ENCODE measurements at regions not wholly inside any gene's neighbourhood (a gene's known extent, or its start where the extent isn't known, plus 50 kb on each side); places are given as distances from the start of the nearest gene placed in this dataset.
A peak's percentile ranks its signal among the peaks of the same experiment; 100 is the strongest.

GRCh38 chr2:150937030-150937429, 324.6 kb downstream of the RBM43 start:
- in situ Hi-C loops (cut with MboI; ENCODE audit: low sequenced_read_pairs), result no loop called here
- no peaks in the 10 kb centered on the region for H3K27me3 ChIP-seq (ENCODE audit: low read depth)

GRCh38 chr2:150931451-150931850, 330.2 kb downstream of the RBM43 start:
- no peaks in the 10 kb centered on the region; the same call in 1 of the 2 replicates for H3K9me3 ChIP-seq
- H3K4me1 ChIP-seq, result no peaks in the 10 kb centered on the region; the same call in 1 of the 2 replicates
- H3K27me3 ChIP-seq (ENCODE audit: low read depth), result no peaks in the 10 kb centered on the region
- H3K4me3 ChIP-seq, result no peak overlapping the region
- in situ Hi-C loops (cut with MboI; ENCODE audit: low sequenced_read_pairs), result no loop called here
- peak; percentile 28 to 48 for DNase-seq (ENCODE audit: low spot score in 2 of 2)
- H3K36me3 ChIP-seq (replicated peaks), result no peaks in the 10 kb centered on the region

More at GRCh38 chr2:150937030-150937429, 324.6 kb downstream of the RBM43 start:
- DNase-seq (ENCODE audit: low spot score in 2 of 2), result no peak
- Histone ChIP-seq H3K36me3 (replicated peaks) (no peaks in the 10 kb centered on the region), H3K9me3 (no peaks in the 10 kb centered on the region), H3K4me1 (no peaks in the 10 kb centered on the region), H3K4me3 (no peak overlapping the region)

- H3K4me3 ChIP-seq, result no peak overlapping the region
- no peaks in the 10 kb centered on the region for H3K4me1 ChIP-seq
- H3K9me3 ChIP-seq, result no peaks in the 10 kb centered on the region; the same call in 1 of the 2 replicates
- no peaks in the 10 kb centered on the region for H3K27me3 ChIP-seq (ENCODE audit: low read depth)
- DNase-seq (ENCODE audit: low spot score in 2 of 2), result no peak
- no peaks in the 10 kb centered on the region for H3K36me3 ChIP-seq (replicated peaks)
- in situ Hi-C loops (cut with MboI; ENCODE audit: low sequenced_read_pairs), result no loop called here
Measured at GRCh38 chr2:150925611-150926010, 336.1 kb downstream of the RBM43 start.

GRCh38 chr2:150924878-150925277, 336.8 kb downstream of the RBM43 start:
- DNase-seq (ENCODE audit: low spot score in 2 of 2), result no peak
- in situ Hi-C loops (cut with MboI; ENCODE audit: low sequenced_read_pairs), result no loop called here
- Histone ChIP-seq H3K4me3 (no peak overlapping the region), H3K27me3 (ENCODE audit: low read depth) (no peaks in the 10 kb centered on the region), H3K36me3 (replicated peaks) (no peaks in the 10 kb centered on the region), H3K4me1 (no peaks in the 10 kb centered on the region), H3K9me3 (no peaks in the 10 kb centered on the region; the same call in 1 of the 2 replicates)

- no peaks in the 10 kb centered on the region for H3K27me3 ChIP-seq (ENCODE audit: low read depth)
- H3K4me1 ChIP-seq, result no peaks in the 10 kb centered on the region
- no peaks in the 10 kb centered on the region for H3K36me3 ChIP-seq (replicated peaks)
- no peak for DNase-seq (ENCODE audit: low spot score in 2 of 2)
- H3K4me3 ChIP-seq, result no peak overlapping the region
- in situ Hi-C loops (cut with MboI; ENCODE audit: low sequenced_read_pairs), result no loop called here
- H3K9me3 ChIP-seq, result no peaks in the 10 kb centered on the region
Measured at GRCh38 chr2:150919901-150920300, 341.8 kb downstream of the RBM43 start.

- Histone ChIP-seq H3K27me3 (ENCODE audit: low read depth) (no peaks in the 10 kb centered on the region), H3K36me3 (replicated peaks) (no peaks in the 10 kb centered on the region), H3K9me3 (no peaks in the 10 kb centered on the region), H3K4me1 (no peaks in the 10 kb centered on the region), H3K4me3 (no peak overlapping the region)
- DNase-seq (ENCODE audit: low spot score in 2 of 2), result no peak
- in situ Hi-C loops (cut with MboI; ENCODE audit: low sequenced_read_pairs), result no loop called here
Measured at GRCh38 chr2:150917961-150918713, 343.5 kb downstream of the RBM43 start.

GRCh38 chr2:150916467-150917396, 344.9 kb downstream of the RBM43 start:
- Histone ChIP-seq H3K4me1 (no peaks in the 10 kb centered on the region), H3K27me3 (ENCODE audit: low read depth) (no peaks in the 10 kb centered on the region), H3K9me3 (no peaks in the 10 kb centered on the region), H3K36me3 (replicated peaks) (no peaks in the 10 kb centered on the region), H3K4me3 (no peak overlapping the region)
- in situ Hi-C loops (cut with MboI; ENCODE audit: low sequenced_read_pairs), result no loop called here
- DNase-seq (ENCODE audit: low spot score in 2 of 2), result no peak

GRCh38 chr2:150911766-150912280, 349.8 kb downstream of the RBM43 start:
- no peaks in the 10 kb centered on the region for H3K27me3 ChIP-seq (ENCODE audit: low read depth)
- no peaks in the 10 kb centered on the region for H3K36me3 ChIP-seq (replicated peaks)
- no peak for DNase-seq (ENCODE audit: low spot score in 2 of 2)
- H3K4me3 ChIP-seq, result no peak overlapping the region
- no peaks in the 10 kb centered on the region for H3K4me1 ChIP-seq
- in situ Hi-C loops (cut with MboI; ENCODE audit: low sequenced_read_pairs), result no loop called here
- H3K9me3 ChIP-seq, result no peaks in the 10 kb centered on the region

- no peaks in the 10 kb centered on the region for H3K9me3 ChIP-seq
- no peaks in the 10 kb centered on the region for H3K36me3 ChIP-seq (replicated peaks)
- in situ Hi-C loops (cut with MboI; ENCODE audit: low sequenced_read_pairs), result no loop called here
- H3K4me3 ChIP-seq, result no peak overlapping the region
- DNase-seq (ENCODE audit: low spot score in 2 of 2), result peak in 1 of 2 experiments; percentile 4
- no peaks in the 10 kb centered on the region for H3K27me3 ChIP-seq (ENCODE audit: low read depth)
- no peaks in the 10 kb centered on the region for H3K4me1 ChIP-seq
Measured at GRCh38 chr2:150909613-150910012, 352.1 kb downstream of the RBM43 start.

- no peaks in the 10 kb centered on the region for H3K4me1 ChIP-seq
- H3K36me3 ChIP-seq (replicated peaks), result no peaks in the 10 kb centered on the region
- H3K9me3 ChIP-seq, result no peaks in the 10 kb centered on the region
- in situ Hi-C loops (cut with MboI; ENCODE audit: low sequenced_read_pairs), result no loop called here
- no peaks in the 10 kb centered on the region for H3K27me3 ChIP-seq (ENCODE audit: low read depth)
- no peak for DNase-seq (ENCODE audit: low spot score in 2 of 2)
- no peak overlapping the region for H3K4me3 ChIP-seq
Measured at GRCh38 chr2:150909090-150909489, 352.6 kb downstream of the RBM43 start.

- no peaks in the 10 kb centered on the region for H3K36me3 ChIP-seq (replicated peaks)
- H3K9me3 ChIP-seq, result no peaks in the 10 kb centered on the region
- DNase-seq (ENCODE audit: low spot score in 2 of 2), result no peak
- in situ Hi-C loops (cut with MboI; ENCODE audit: low sequenced_read_pairs), result no loop called here
- H3K4me3 ChIP-seq, result no peak overlapping the region
- no peaks in the 10 kb centered on the region for H3K27me3 ChIP-seq (ENCODE audit: low read depth)
- no peaks in the 10 kb centered on the region for H3K4me1 ChIP-seq
Measured at GRCh38 chr2:150907466-150907865, 354.2 kb downstream of the RBM43 start.

GRCh38 chr2:150903461-150903860, 358.2 kb downstream of the RBM43 start:
- Histone ChIP-seq H3K9me3 (no peaks in the 10 kb centered on the region), H3K36me3 (replicated peaks) (no peaks in the 10 kb centered on the region), H3K27me3 (ENCODE audit: low read depth) (no peaks in the 10 kb centered on the region), H3K4me3 (no peak overlapping the region), H3K4me1 (no peaks in the 10 kb centered on the region)
- in situ Hi-C loops (cut with MboI; ENCODE audit: low sequenced_read_pairs), result no loop called here
- DNase-seq (ENCODE audit: low spot score in 2 of 2), result no peak

GRCh38 chr2:150903055-150903454, 358.6 kb downstream of the RBM43 start:
- Histone ChIP-seq H3K4me1 (no peaks in the 10 kb centered on the region), H3K27me3 (ENCODE audit: low read depth) (no peaks in the 10 kb centered on the region), H3K4me3 (no peak overlapping the region), H3K36me3 (replicated peaks) (no peaks in the 10 kb centered on the region), H3K9me3 (no peaks in the 10 kb centered on the region)
- in situ Hi-C loops (cut with MboI; ENCODE audit: low sequenced_read_pairs), result no loop called here
- DNase-seq (ENCODE audit: low spot score in 2 of 2), result no peak

GRCh38 chr2:150900913-150901312, 360.8 kb downstream of the RBM43 start:
- H3K4me1 ChIP-seq, result no peaks in the 10 kb centered on the region
- no peaks in the 10 kb centered on the region for H3K27me3 ChIP-seq (ENCODE audit: low read depth)
- no peaks in the 10 kb centered on the region for H3K9me3 ChIP-seq
- in situ Hi-C loops (cut with MboI; ENCODE audit: low sequenced_read_pairs), result no loop called here
- no peaks in the 10 kb centered on the region for H3K36me3 ChIP-seq (replicated peaks)
- DNase-seq (ENCODE audit: low spot score in 2 of 2), result no peak
- H3K4me3 ChIP-seq, result no peak overlapping the region
